Smooth muscle cell (in vitro differentiated cells): ENCODE measurements at regions not wholly inside any gene's neighbourhood (a gene's known extent, or its start where the extent isn't known, plus 50 kb on each side); places are given as distances from the start of the nearest gene placed in this dataset.

Experiments used
- DNase-seq: peaks from one replicate; lab custom pipeline; 2025; ENCODE audit not compliant: unreplicated experiment; lab: John Stamatoyannopoulos, UW
- H2AFZ ChIP-seq: fragments of 200-600 bp; sonication (generic); 2 replicates; pipeline ENCODE4 v1.6.0; 2016; ENCODE audit warnings: antibody characterized with exemption, low read depth, mild to moderate bottlenecking
- H3F3A ChIP-seq: fragments of 200-600 bp; sonication (generic); 2 replicates; pipeline ENCODE4 v1.6.0; 2017; ENCODE audit warnings: antibody characterized with exemption, low read depth
- H3K27ac ChIP-seq: fragments of 200-600 bp; sonication (generic); 2 replicates; pipeline ENCODE4 v1.5.1; 2016; ENCODE audit warnings: low read depth, mild to moderate bottlenecking
- H3K27me3 ChIP-seq: fragments of 200-600 bp; sonication (generic); 2 replicates; pipeline ENCODE4 v1.6.1; 2016; ENCODE audit warnings: low read depth, mild to moderate bottlenecking
- H3K36me3 ChIP-seq: fragments of 200-600 bp; sonication (generic); 2 replicates; pipeline ENCODE4 v1.5.1; 2016; ENCODE audit warnings: low read depth
- H3K4me1 ChIP-seq: fragments of 200-600 bp; sonication (generic); 2 replicates; pipeline ENCODE4 v1.5.1; 2016; ENCODE audit warnings: low read depth
- H3K4me2 ChIP-seq: fragments of 200-600 bp; sonication (generic); 2 replicates; pipeline ENCODE4 v1.6.0; 2016; ENCODE audit warnings: mild to moderate bottlenecking
- H3K4me3 ChIP-seq: fragments of 200-600 bp; sonication (generic); 2 replicates; pipeline ENCODE4 v1.5.1; 2016; ENCODE audit warnings: mild to moderate bottlenecking
- H3K79me2 ChIP-seq: fragments of 200-600 bp; sonication (generic); 2 replicates; pipeline ENCODE4 v1.6.0; 2016; ENCODE audit warnings: low read depth, mild to moderate bottlenecking
- H3K9ac ChIP-seq: fragments of 200-600 bp; sonication (generic); 2 replicates; pipeline ENCODE4 v1.6.0; 2016; ENCODE audit warnings: low read depth
- H3K9me3 ChIP-seq: fragments of 200-600 bp; sonication (generic); replicated peaks from 2 replicates; pipeline ENCODE4 v1.5.1; 2016; ENCODE audit warnings: low read depth
- H4K20me1 ChIP-seq: fragments of 200-600 bp; sonication (generic); 2 replicates; pipeline ENCODE4 v1.6.0; 2016; ENCODE audit warnings: low read depth
- WGBS: methylation state at CpG from one replicate; pipeline ENCODE4 v1.1.7; 2016; ENCODE audit warnings: low lambda C conversion rate; 5-methylcytosine and 5-hydroxymethylcytosine counted together
- TF ChIP-seq, protein P1 (sequence below): fragments of 200-600 bp; sonication (generic); IDR thresholded peaks from 2 replicates; pipeline ENCODE4 v1.5.1; 2017; ENCODE audit warnings: borderline replicate concordance, mild to moderate bottlenecking, antibody characterized with exemption; ENCODE audit not compliant: insufficient read depth, poor library complexity, severe bottlenecking

DNA sequence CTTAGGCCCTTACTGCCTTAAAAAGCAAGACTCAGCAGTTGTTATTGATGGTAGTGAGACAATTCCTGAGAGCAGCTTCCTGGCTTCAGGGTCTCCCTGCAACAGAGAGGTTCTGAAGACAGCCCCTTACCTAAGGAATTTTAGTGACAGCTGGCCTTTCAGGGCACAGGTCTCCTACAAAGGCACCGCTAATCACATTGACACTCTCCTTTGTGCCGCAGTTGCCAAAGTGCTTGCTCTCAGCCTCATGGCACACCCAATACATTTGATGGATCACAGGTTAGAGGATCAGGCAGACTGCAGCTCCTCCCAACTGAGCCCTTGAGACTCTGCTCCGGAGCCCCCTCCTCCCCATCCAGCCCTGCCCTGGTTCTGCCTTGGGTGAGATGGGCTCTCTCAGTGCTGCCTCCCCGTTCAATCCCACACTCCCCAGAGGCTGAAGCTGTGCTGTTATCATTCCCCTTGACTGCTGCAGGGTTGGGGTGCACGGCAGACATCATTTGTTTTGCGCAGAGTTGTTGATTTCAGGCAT is 198.2 kb downstream of the EMX2 start:
- Histone ChIP-seq H3K9me3 (no peaks in the 10 kb centered on the region), H3K36me3 (no peaks in the 10 kb centered on the region), H3K4me2 (no peak overlapping the region), H3K9ac (no peak overlapping the region), H3K79me2 (no peaks in the 10 kb centered on the region), H3K27ac (no peak overlapping the region), H3K4me1 (no peaks in the 10 kb centered on the region), H2AFZ (no peak overlapping the region), H3F3A (no peaks in the 10 kb centered on the region), H3K27me3 (peaks cover 25% of the 10 kb centered on the region), H4K20me1 (no peaks in the 10 kb centered on the region), H3K4me3 (no peak overlapping the region)
- WGBS: 85% methylated on average over 6 of the region's 6 CpGs
- TF ChIP-seq, protein P1, sequence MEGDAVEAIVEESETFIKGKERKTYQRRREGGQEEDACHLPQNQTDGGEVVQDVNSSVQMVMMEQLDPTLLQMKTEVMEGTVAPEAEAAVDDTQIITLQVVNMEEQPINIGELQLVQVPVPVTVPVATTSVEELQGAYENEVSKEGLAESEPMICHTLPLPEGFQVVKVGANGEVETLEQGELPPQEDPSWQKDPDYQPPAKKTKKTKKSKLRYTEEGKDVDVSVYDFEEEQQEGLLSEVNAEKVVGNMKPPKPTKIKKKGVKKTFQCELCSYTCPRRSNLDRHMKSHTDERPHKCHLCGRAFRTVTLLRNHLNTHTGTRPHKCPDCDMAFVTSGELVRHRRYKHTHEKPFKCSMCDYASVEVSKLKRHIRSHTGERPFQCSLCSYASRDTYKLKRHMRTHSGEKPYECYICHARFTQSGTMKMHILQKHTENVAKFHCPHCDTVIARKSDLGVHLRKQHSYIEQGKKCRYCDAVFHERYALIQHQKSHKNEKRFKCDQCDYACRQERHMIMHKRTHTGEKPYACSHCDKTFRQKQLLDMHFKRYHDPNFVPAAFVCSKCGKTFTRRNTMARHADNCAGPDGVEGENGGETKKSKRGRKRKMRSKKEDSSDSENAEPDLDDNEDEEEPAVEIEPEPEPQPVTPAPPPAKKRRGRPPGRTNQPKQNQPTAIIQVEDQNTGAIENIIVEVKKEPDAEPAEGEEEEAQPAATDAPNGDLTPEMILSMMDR: no peak
- DNase-seq: no peak

DNA sequence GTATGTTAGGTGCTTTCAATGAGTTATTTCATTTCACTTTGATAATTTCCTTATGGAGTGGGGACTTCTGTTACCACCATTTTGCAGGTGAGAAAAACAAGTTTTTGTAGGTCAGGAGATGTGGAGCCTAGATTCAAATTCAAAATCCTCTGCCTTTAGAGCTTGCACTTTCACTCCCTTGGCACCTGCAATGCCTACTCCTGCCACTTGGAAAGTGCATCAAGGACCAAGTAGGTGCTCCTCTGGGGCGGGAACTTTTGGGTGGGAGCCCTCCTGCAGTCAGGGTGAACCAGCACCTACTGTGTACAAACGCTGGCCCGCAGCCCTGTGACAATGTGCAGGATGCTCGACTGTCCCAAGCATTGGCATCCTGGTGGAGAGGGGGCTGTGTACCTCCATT is 199.0 kb downstream of the EMX2 start:
- WGBS: 87% methylated on average over 4 of the region's 4 CpGs
- TF ChIP-seq, protein P1: peak; percentile 15
- H3K27me3 ChIP-seq: peaks cover 17% of the 10 kb centered on the region
- no peaks in the 10 kb centered on the region for H3K9me3 ChIP-seq
- no peaks in the 10 kb centered on the region for H3F3A ChIP-seq
- H3K4me1 ChIP-seq: no peaks in the 10 kb centered on the region
- no peak for DNase-seq
- no peak overlapping the region for H2AFZ ChIP-seq
- no peaks in the 10 kb centered on the region for H3K36me3 ChIP-seq
- no peaks in the 10 kb centered on the region for H4K20me1 ChIP-seq
- no peak overlapping the region for H3K4me3 ChIP-seq
- no peak overlapping the region for H3K27ac ChIP-seq
- no peaks in the 10 kb centered on the region for H3K79me2 ChIP-seq
- no peak overlapping the region for H3K9ac ChIP-seq
- H3K4me2 ChIP-seq: no peak overlapping the region

GRCh38 chr10:117743509-117743908 is 201.0 kb downstream of the EMX2 start:
- Histone ChIP-seq H3K36me3 (no peaks in the 10 kb centered on the region), H3K79me2 (no peaks in the 10 kb centered on the region), H3F3A (no peaks in the 10 kb centered on the region), H3K9me3 (no peaks in the 10 kb centered on the region), H2AFZ (no peak overlapping the region), H3K4me1 (no peaks in the 10 kb centered on the region), H3K27me3 (peaks cover 12% of the 10 kb centered on the region), H3K27ac (no peak overlapping the region), H3K4me3 (no peak overlapping the region), H4K20me1 (no peaks in the 10 kb centered on the region), H3K4me2 (no peak overlapping the region), H3K9ac (no peak overlapping the region)
- no peak for DNase-seq
- TF ChIP-seq, protein P1: no peak
- 83% methylated on average over 7 of the region's 7 CpGs for WGBS

GRCh38 chr10:117745301-117745700 is 202.8 kb downstream of the EMX2 start:
- H3K9ac ChIP-seq: no peak overlapping the region
- WGBS: 79% methylated on average over 2 of the region's 2 CpGs
- TF ChIP-seq, protein P1: no peak
- H3K4me2 ChIP-seq: no peak overlapping the region
- H3K27me3 ChIP-seq: peaks cover 12% of the 10 kb centered on the region
- no peaks in the 10 kb centered on the region for H4K20me1 ChIP-seq
- no peak overlapping the region for H2AFZ ChIP-seq
- no peaks in the 10 kb centered on the region for H3K9me3 ChIP-seq
- H3K4me1 ChIP-seq: no peaks in the 10 kb centered on the region
- no peaks in the 10 kb centered on the region for H3K79me2 ChIP-seq
- H3F3A ChIP-seq: no peaks in the 10 kb centered on the region
- no peak for DNase-seq
- H3K4me3 ChIP-seq: no peak overlapping the region
- H3K27ac ChIP-seq: no peak overlapping the region
- no peaks in the 10 kb centered on the region for H3K36me3 ChIP-seq
